Pancreas (tissue), 10 donors: ENCODE measurements at regions not wholly inside any gene's neighbourhood (a gene's known extent, or its start where the extent isn't known, plus 50 kb on each side); places are given as distances from the start of the nearest gene placed in this dataset.
A peak's percentile ranks its signal among the peaks of the same experiment; 100 is the strongest.

ENCODE experiments used
- ATAC-seq, 4 donors: fragments of 200-7000 bp; cut with Tn5 transposase; one replicate each; pipeline versions ENCODE4 v1.8.0 to v1.9.1; 2020; ENCODE audit warnings: mild to moderate bottlenecking in 4 of 4, moderate library complexity in 4 of 4
- DNase-seq, 6 donors: peaks; one replicate each; pipeline ENCODE4 v3.0.0-alpha.2; 2020
- FAIRE-seq: peaks from 2 replicates; lab custom pipeline; 2012; peaks lifted over from hg19 to GRCh38; lab: Jason Lieb, UNC
- H3K27ac ChIP-seq, 4 donors: fragments of 200-600 bp; sonication (generic); 1 replicate in 3 of 4; 2 replicates in 1 of 4; pipeline versions ENCODE4 v1.5.0 to v1.8.0; 2020
- H3K27me3 ChIP-seq, 4 donors: fragments of 200-600 bp; one replicate each; pipeline ENCODE4 v1.8.0; 2021
- H3K36me3 ChIP-seq, 3 donors: fragments of 200-600 bp; sonication (generic) in 1 of 3; one replicate each; pipeline versions ENCODE4 v1.5.0 to v1.8.0; 2020 to 2021
- H3K4me1 ChIP-seq, 3 donors: fragments of 200-600 bp; one replicate each; pipeline ENCODE4 v1.8.0; 2021
- H3K4me3 ChIP-seq, 4 donors: fragments of 200-600 bp; sonication (generic) in 2 of 4; one replicate each; pipeline versions ENCODE4 v1.5.0 to v1.8.0; 2020 to 2021
- H3K9me3 ChIP-seq, 4 donors: fragments of 200-600 bp; one replicate each; pipeline ENCODE4 v1.8.0; 2021
- whole genome bisulfite sequencing, 2 donors: extraction: QIAGEN DNeasy Blood & Tissue Kit; methylation state at CpG; one replicate each; pipeline ENCODE4 v1.1.7; 2013; 5-methylcytosine and 5-hydroxymethylcytosine counted together
- intact Hi-C, 3 donors: fragments of 100-400 bp; cut with DNase I; formaldehyde crosslinking; loops; one replicate each; pipeline versions ENCODE4 v1.11.1 to v1.14.2; 2022
- TF ChIP-seq, protein P1 (sequence below), 4 donors: fragments of 200-600 bp; sonication (generic) in 3 of 4; IDR thresholded peaks; one replicate each; pipeline versions ENCODE4 v1.5.0 to v1.8.0; 2021; ENCODE audit warnings: antibody characterized with exemption in 4 of 4
- donor health status: healthy with polysubstance abuse.
- donor health status: DM: no; HTN: no; CAD: no; lungs with moderate emphysema.
- donor health status: DM: no; HTN: no; CAD: no.
- donor health status: control.
- donor health status: control.
- donor health status: Bipolar disorder and iron deficiency.
- donor health status: DM: yes; HTN: yes; CAD: no.
- donor health status: DM: no; HTN: no; CAD: no.
- donor health status: DM: no; HTN: no; CAD: no.
- donor health status: DM: yes; HTN: yes; CAD: no.

DNA sequence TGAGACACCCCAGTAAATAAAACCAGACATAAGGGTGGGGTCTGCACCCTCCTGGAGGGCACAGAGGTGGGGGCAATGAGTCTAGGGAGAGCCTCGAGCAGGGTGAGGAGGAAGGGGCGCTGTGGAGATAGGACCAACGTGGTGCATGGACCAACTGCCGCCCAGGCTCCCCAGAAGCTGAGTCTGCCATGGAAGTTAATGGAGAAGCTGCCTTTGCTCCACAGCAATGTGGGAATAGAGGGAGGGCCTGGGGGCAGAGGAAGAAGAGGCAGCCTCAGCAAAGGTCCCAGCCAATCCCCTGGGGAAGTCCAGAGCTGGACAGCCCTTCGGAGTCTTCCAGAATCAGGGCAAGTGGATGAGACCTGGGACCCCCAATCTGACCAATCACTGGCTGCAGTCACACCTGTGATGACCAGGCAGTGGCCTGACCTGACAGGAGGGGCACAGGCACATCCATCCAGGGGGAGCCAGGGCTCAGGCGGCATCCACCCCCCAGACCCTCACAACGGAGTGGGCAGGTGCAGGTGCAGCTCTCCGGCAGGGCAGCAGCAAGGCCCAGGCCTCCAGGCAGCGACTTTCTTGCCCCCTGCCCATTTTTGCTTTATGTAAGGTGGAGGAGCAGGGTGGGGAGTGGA is 242.2 kb upstream of the PPP2R2D start:
- Histone ChIP-seq H3K4me1 (no peaks in the 10 kb centered on the region), H3K9me3 (no peaks in the 10 kb centered on the region), H3K36me3 (no peaks in the 10 kb centered on the region), H3K27ac (no peak overlapping the region), H3K27me3 (no peaks in the 10 kb centered on the region), H3K4me3 (no peak overlapping the region)
- TF ChIP-seq, protein P1, sequence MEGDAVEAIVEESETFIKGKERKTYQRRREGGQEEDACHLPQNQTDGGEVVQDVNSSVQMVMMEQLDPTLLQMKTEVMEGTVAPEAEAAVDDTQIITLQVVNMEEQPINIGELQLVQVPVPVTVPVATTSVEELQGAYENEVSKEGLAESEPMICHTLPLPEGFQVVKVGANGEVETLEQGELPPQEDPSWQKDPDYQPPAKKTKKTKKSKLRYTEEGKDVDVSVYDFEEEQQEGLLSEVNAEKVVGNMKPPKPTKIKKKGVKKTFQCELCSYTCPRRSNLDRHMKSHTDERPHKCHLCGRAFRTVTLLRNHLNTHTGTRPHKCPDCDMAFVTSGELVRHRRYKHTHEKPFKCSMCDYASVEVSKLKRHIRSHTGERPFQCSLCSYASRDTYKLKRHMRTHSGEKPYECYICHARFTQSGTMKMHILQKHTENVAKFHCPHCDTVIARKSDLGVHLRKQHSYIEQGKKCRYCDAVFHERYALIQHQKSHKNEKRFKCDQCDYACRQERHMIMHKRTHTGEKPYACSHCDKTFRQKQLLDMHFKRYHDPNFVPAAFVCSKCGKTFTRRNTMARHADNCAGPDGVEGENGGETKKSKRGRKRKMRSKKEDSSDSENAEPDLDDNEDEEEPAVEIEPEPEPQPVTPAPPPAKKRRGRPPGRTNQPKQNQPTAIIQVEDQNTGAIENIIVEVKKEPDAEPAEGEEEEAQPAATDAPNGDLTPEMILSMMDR (IDR thresholded peaks at IDR 0.05): no peak
- intact Hi-C loops: no loop called here
- FAIRE-seq (no peak), ATAC-seq (no peak), DNase-seq (no peak)
- 74 to 84% methylated on average over 9 of the region's 9 CpGs for WGBS, 2 donors

DNA sequence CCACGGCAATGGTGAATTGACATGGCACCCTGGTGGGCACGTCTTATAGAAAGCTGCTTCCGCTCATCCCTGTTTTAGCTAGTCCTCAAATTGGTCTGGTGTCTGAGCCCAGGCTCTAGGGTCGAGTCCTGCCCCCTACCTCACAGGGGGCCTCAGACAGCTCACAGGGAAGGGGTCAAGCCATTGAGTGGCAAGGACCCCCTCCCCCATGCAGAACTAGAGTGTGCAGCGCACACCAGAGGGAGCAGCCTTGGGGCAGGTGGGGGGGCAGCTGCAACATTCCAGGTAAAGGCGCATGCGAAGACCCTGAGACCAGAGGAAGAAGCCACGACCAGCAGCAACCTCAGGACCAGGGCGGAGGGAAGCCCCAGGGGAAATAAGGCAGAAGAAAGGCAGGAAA is 240.4 kb upstream of the PPP2R2D start:
- 84 to 89% methylated on average over 9 of the region's 9 CpGs for WGBS, 2 donors
- intact Hi-C loops: no loop called here
- ATAC-seq (no peak), FAIRE-seq (no peak), DNase-seq (no peak)
- H3K4me1 ChIP-seq: no peaks in the 10 kb centered on the region
- H3K36me3 ChIP-seq: no peaks in the 10 kb centered on the region
- no peaks in the 10 kb centered on the region for H3K9me3 ChIP-seq
- H3K27ac ChIP-seq: no peak overlapping the region
- TF ChIP-seq, protein P1 (IDR thresholded peaks at IDR 0.05): no peak
- H3K4me3 ChIP-seq: no peak overlapping the region
- H3K27me3 ChIP-seq: no peaks in the 10 kb centered on the region

DNA sequence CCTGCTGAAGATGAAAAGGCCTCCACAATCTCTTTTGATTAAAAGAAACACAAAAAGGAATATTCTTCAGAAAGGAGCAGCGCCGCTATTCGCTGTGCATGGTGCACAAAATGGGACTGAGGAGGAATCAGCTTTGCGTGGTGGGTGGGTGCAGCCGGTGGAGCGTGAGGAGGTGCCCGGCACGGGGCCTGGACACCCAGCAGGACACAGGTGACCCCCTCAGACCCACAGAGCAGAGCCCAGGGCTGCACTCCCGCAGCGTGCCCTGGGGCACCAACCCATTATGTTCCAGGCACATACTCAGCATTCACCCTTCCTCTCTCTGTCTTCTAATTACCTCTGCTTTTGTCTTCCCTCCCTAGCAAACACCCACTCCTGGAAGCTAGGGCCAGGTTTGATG is 238.0 kb upstream of the PPP2R2D start:
- DNase-seq: no peak
- ATAC-seq: no peak

DNA sequence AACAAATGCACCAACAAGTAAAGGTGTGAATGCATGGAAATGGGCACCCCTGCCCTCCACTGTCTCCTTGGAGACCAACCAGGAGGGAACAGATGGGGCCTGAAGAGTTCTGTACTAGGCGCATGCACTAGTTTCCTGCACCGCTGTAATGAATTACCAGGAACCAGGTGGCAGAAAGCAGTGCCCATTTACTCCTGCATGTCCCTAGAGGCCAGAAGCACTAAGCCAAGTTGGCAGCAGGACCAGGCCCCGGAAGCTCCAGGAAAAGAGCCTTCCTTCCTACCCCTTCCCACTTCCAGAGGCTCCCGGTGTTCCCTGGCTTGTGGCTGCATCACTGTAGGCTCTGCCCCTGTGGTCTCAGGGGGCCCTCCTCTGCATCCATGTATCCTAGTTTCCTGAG is 237.5 kb upstream of the PPP2R2D start:
- ATAC-seq: peak in 1 of 4 donors; percentile 27
- intact Hi-C loops: no loop called here
- TF ChIP-seq, protein P1 (IDR thresholded peaks at IDR 0.05): no peak
- H3K9me3 ChIP-seq: no peaks in the 10 kb centered on the region
- no peaks in the 10 kb centered on the region for H3K27me3 ChIP-seq
- H3K4me1 ChIP-seq: no peaks in the 10 kb centered on the region
- no peak for FAIRE-seq
- H3K27ac ChIP-seq: no peak overlapping the region
- DNase-seq: no peak
- no peaks in the 10 kb centered on the region for H3K36me3 ChIP-seq
- 71 to 84% methylated on average over 4 of the region's 4 CpGs for WGBS, 2 donors
- H3K4me3 ChIP-seq: no peak overlapping the region

More for the DNA sequence above, 238.0 kb upstream of the PPP2R2D start:
- intact Hi-C loops: no loop called here
- H3K9me3 ChIP-seq: no peaks in the 10 kb centered on the region
- FAIRE-seq: no peak
- no peaks in the 10 kb centered on the region for H3K27me3 ChIP-seq
- no peaks in the 10 kb centered on the region for H3K4me1 ChIP-seq
- no peak overlapping the region for H3K27ac ChIP-seq
- TF ChIP-seq, protein P1 (IDR thresholded peaks at IDR 0.05): no peak
- 84 to 85% methylated on average over 10 of the region's 10 CpGs for WGBS, 2 donors
- H3K4me3 ChIP-seq: no peak overlapping the region
- H3K36me3 ChIP-seq: no peaks in the 10 kb centered on the region

DNA sequence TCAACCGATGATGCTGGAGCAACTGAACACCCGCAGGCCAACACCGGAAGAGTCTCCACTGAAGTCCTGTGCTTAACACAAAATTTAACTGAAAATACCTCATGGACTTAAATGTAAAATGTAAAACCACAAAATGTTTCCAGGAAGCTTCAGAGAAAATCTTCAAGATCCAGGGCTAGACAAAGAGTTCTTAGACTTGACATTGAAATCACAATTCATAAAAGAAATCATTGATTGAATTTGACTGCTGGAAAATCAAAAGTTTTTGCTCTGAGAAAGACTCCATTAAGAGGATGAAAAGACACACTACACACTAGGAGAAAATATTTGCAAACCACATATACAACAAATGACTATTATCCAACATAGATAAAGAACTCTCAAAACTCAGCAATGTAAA is 234.7 kb upstream of the PPP2R2D start:
- no peak for DNase-seq
- no peaks in the 10 kb centered on the region for H3K9me3 ChIP-seq
- TF ChIP-seq, protein P1 (IDR thresholded peaks at IDR 0.05): no peak
- H3K36me3 ChIP-seq: no peaks in the 10 kb centered on the region
- H3K4me1 ChIP-seq: no peaks in the 10 kb centered on the region
- FAIRE-seq: no peak
- no peak overlapping the region for H3K4me3 ChIP-seq
- no peak for ATAC-seq
- H3K27ac ChIP-seq: no peak overlapping the region
- H3K27me3 ChIP-seq: no peaks in the 10 kb centered on the region
- WGBS, 2 donors: 81 to 96% methylated on average over 3 of the region's 3 CpGs
- intact Hi-C loops: no loop called here
